Fibroblast of lung (primary cell): ENCODE measurements at regions not wholly inside any gene's neighbourhood (a gene's known extent, or its start where the extent isn't known, plus 50 kb on each side); places are given as distances from the start of the nearest gene placed in this dataset.

Experiments used
- DNase-seq, 2 donors: peaks; one replicate each; pipeline versions ENCODE4 v3.0.0 to v3.0.0-alpha.2; 2010; ENCODE audit warnings: low read depth in 2 of 2
- H2AFZ ChIP-seq: 2 replicates; pipeline ENCODE4 v1.5.1; 2012; ENCODE audit warnings: low read length, control low read depth, inconsistent platforms
- H3K27ac ChIP-seq: 2 replicates; pipeline ENCODE4 v1.5.1; 2011; ENCODE audit warnings: low read length, control low read depth; ENCODE audit not compliant: insufficient read depth
- H3K27me3 ChIP-seq: 2 replicates; pipeline ENCODE4 v1.5.1; 2011; ENCODE audit warnings: mild to moderate bottlenecking, low read length; ENCODE audit not compliant: control insufficient read depth, insufficient read depth
- H3K36me3 ChIP-seq: 2 replicates; pipeline ENCODE4 v1.5.1; 2011; ENCODE audit warnings: low read length; ENCODE audit not compliant: control insufficient read depth, insufficient read depth
- H3K4me1 ChIP-seq: 2 replicates; pipeline ENCODE4 v1.5.1; 2011; ENCODE audit warnings: low read length; ENCODE audit not compliant: control insufficient read depth, insufficient read depth; ENCODE audit errors: extremely low read depth
- H3K4me2 ChIP-seq: 2 replicates; pipeline ENCODE4 v1.5.1; 2011; ENCODE audit warnings: low read length, control low read depth; ENCODE audit not compliant: insufficient read depth; ENCODE audit errors: extremely low read depth
- H3K4me3 ChIP-seq, 4 experiments: fragments of 200-600 bp in 1 of 4; sonication (generic) in 1 of 4; replicated peaks in 1 of 4; 2 replicates each; pipeline ENCODE4 v1.5.1; 2011 to 2016; ENCODE audit warnings: low read length in 4 of 4, low read depth in 3 of 4, mild to moderate bottlenecking in 3 of 4, control low read depth in 2 of 4, inconsistent platforms in 1 of 4, mixed read lengths in 1 of 4; ENCODE audit not compliant: insufficient read depth in 1 of 4; ENCODE audit errors: control extremely low read depth in 1 of 4
- H3K79me2 ChIP-seq: 2 replicates; pipeline ENCODE4 v1.5.1; 2012; ENCODE audit warnings: mild to moderate bottlenecking, low read length, inconsistent platforms; ENCODE audit not compliant: control insufficient read depth, insufficient read depth
- H3K9ac ChIP-seq: 2 replicates; pipeline ENCODE4 v1.5.1; 2011; ENCODE audit warnings: mild to moderate bottlenecking, low read length, control low read depth; ENCODE audit not compliant: insufficient read depth
- H3K9me3 ChIP-seq: 2 replicates; pipeline ENCODE4 v1.5.1; 2012; ENCODE audit warnings: low read depth, low read length; ENCODE audit not compliant: control insufficient read depth, insufficient read depth
- H4K20me1 ChIP-seq: 2 replicates; pipeline ENCODE4 v1.5.1; 2011; ENCODE audit warnings: low read length; ENCODE audit not compliant: control insufficient read depth, insufficient read depth; ENCODE audit errors: extremely low read depth
- EZH2 ChIP-seq: IDR thresholded peaks from 2 replicates; pipeline ENCODE4 v1.5.1; 2012; ENCODE audit warnings: low read length, control low read depth, mild to moderate bottlenecking; ENCODE audit errors: missing control alignments
- TF ChIP-seq, protein P1 (sequence below), 2 donors: IDR thresholded peaks in 1 of 2; conservative IDR thresholded peaks in 1 of 2; 1 replicate in 1 of 2; 2 replicates in 1 of 2; pipeline ENCODE4 v1.5.1; 2011 to 2012; ENCODE audit warnings: low read length in 2 of 2, control low read depth in 1 of 2, inconsistent platforms in 1 of 2, low read depth in 1 of 2, mild to moderate bottlenecking in 1 of 2

DNA sequence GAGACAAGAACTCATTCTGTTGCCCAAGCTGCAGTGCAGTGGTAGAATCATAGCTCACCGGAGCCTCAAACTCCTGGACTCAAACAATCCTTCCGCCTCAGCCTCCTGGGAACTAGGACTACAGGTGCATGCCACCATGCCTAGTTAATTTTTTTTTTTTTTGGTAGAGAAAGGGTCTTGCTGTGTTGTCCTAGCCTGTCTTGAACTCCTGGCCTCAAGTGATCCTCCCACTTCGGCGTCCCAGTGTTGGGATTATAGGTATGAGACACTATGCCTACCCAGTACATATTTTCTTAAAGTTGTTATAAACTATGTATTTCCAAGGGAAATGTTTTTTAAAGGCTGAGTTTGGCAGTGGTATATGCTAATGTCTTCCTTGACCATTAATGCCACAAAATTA is 412.6 kb downstream of the KLF12 start:
- no peak for DNase-seq
- H3K79me2 ChIP-seq, result no peaks in the 10 kb centered on the region
- H3K27me3 ChIP-seq, result no peaks in the 10 kb centered on the region
- H3K27ac ChIP-seq, result no peak overlapping the region
- no peaks in the 10 kb centered on the region for H3K9me3 ChIP-seq
- H3K4me3 ChIP-seq, result no peak overlapping the region
- H4K20me1 ChIP-seq, result no peaks in the 10 kb centered on the region
- H3K4me1 ChIP-seq, result no peaks in the 10 kb centered on the region
- no peak overlapping the region for H3K4me2 ChIP-seq
- no peak overlapping the region for H2AFZ ChIP-seq
- TF ChIP-seq EZH2, result no peak
- TF ChIP-seq, protein P1, sequence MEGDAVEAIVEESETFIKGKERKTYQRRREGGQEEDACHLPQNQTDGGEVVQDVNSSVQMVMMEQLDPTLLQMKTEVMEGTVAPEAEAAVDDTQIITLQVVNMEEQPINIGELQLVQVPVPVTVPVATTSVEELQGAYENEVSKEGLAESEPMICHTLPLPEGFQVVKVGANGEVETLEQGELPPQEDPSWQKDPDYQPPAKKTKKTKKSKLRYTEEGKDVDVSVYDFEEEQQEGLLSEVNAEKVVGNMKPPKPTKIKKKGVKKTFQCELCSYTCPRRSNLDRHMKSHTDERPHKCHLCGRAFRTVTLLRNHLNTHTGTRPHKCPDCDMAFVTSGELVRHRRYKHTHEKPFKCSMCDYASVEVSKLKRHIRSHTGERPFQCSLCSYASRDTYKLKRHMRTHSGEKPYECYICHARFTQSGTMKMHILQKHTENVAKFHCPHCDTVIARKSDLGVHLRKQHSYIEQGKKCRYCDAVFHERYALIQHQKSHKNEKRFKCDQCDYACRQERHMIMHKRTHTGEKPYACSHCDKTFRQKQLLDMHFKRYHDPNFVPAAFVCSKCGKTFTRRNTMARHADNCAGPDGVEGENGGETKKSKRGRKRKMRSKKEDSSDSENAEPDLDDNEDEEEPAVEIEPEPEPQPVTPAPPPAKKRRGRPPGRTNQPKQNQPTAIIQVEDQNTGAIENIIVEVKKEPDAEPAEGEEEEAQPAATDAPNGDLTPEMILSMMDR (conservative IDR thresholded peaks at IDR 0.05 in 1 of 2, IDR thresholded peaks at IDR 0.05 in 1 of 2; ENCODE audit: low read depth in 1 of 2, low read length in 2 of 2), result no peak
- H3K9ac ChIP-seq, result no peak overlapping the region
- no peaks in the 10 kb centered on the region for H3K36me3 ChIP-seq

DNA sequence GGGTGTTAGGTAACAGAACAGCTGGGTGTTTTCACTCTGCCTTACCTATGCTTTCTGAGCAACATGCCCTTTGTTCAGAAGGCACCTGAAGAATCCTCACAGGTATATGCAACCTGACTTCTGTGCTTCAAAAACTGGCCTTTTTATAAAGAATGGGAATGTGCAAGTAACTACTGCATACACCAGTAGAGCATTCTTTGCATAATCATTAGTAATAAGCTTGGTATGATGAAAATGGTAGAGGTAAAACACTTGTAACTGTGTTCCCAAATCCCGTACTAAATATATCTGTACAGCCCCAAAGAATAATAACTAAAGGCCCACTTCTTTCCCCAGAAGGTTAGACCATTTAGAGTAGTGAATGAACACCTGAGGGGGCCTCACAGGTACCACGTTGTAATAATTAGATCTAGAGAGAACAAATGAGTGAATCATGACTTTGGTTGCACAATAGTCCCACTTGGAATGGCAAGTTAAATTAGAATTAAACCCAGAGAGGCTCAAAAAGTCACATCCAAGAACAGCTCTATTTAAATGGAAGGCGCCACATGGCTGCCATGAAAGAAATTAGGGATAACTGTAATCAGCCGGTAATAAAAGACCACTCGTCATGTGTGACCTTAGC is 413.9 kb downstream of the KLF12 start:
- Histone ChIP-seq H3K36me3 (no peaks in the 10 kb centered on the region), H3K4me2 (no peak overlapping the region), H3K27ac (no peak overlapping the region), H3K4me3 (no peak overlapping the region), H3K27me3 (no peaks in the 10 kb centered on the region), H2AFZ (no peak overlapping the region), H4K20me1 (no peaks in the 10 kb centered on the region), H3K9ac (no peak overlapping the region), H3K9me3 (no peaks in the 10 kb centered on the region), H3K79me2 (no peaks in the 10 kb centered on the region), H3K4me1 (no peaks in the 10 kb centered on the region)
- TF ChIP-seq, protein P1 (conservative IDR thresholded peaks at IDR 0.05 in 1 of 2, IDR thresholded peaks at IDR 0.05 in 1 of 2; ENCODE audit: low read depth in 1 of 2, low read length in 2 of 2), result no peak
- no peak for TF ChIP-seq EZH2
- DNase-seq, result peak in 1 of 2 donors; percentile 41

DNA sequence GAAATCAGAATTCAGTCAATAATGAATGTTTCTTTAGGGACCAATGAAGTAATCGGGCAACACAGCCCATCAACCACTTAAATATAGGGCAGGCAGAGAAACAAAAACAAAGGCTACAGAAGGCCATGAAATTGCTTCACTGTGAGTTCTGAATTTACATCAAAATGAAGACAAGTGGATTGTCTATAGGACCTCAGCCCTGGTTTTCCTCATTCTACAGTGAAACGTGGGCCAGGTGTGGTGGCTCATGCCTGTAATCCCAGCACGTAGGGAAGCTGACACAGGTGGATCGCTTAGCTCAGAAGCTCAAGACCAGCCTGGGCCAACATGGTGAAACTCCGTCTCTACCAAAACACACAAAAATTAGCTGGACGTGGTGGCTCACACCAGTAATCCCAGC is 416.0 kb downstream of the KLF12 start:
- H4K20me1 ChIP-seq, result no peaks in the 10 kb centered on the region
- H3K79me2 ChIP-seq, result no peaks in the 10 kb centered on the region
- no peak overlapping the region for H3K9ac ChIP-seq
- no peak for DNase-seq
- no peaks in the 10 kb centered on the region for H3K36me3 ChIP-seq
- no peaks in the 10 kb centered on the region for H3K27me3 ChIP-seq
- TF ChIP-seq, protein P1 (conservative IDR thresholded peaks at IDR 0.05 in 1 of 2, IDR thresholded peaks at IDR 0.05 in 1 of 2; ENCODE audit: low read depth in 1 of 2, low read length in 2 of 2), result no peak
- no peak for TF ChIP-seq EZH2
- H3K4me3 ChIP-seq, result no peak overlapping the region
- no peaks in the 10 kb centered on the region for H3K4me1 ChIP-seq
- H3K27ac ChIP-seq, result no peak overlapping the region
- H3K9me3 ChIP-seq, result no peaks in the 10 kb centered on the region
- no peak overlapping the region for H2AFZ ChIP-seq
- no peak overlapping the region for H3K4me2 ChIP-seq
